Stimulated activated CD4-positive, alpha-beta T cell treated with anti-CD3 and anti-CD28 coated beads, Interleukin-4, amount 100 ng/mL, for 24 hours (primary cell): ENCODE measurements at regions not wholly inside any gene's neighbourhood (a gene's known extent, or its start where the extent isn't known, plus 50 kb on each side); places are given as distances from the start of the nearest gene placed in this dataset.
"Not testable (repeated sequence)": the region's sequence is repeated elsewhere in the genome, so short reads cannot be mapped to it uniquely, and the experiment has no call there.

Experiments used
- DNase-seq: peaks from one replicate; pipeline ENCODE4 v3.0.0-alpha.2; 2020

- no peak for DNase-seq
Observed at GRCh38 chr22:33139937-33140336, 81.8 kb upstream of the SYN3 start.

DNA sequence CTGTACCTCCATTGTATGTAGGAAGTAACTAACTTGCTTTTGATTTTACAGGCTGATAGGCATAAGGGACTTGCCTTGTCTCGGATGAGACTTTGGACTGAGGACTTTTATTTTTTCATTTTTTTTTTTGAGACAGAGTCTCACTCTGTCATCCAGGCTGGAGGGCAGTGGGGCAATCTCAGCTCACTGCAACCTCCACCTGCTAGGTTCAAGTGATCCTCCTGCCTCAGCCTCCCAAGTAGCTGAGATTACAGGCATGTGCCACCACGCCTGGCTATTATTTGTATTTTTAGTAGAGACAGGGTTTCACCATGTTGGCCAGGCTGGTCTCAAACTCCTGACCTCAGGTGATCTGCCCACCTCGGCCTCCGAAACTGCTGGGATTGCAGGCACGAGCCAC lies 80.2 kb upstream of the SYN3 start:
- DNase-seq: not testable (repeated sequence)

DNA sequence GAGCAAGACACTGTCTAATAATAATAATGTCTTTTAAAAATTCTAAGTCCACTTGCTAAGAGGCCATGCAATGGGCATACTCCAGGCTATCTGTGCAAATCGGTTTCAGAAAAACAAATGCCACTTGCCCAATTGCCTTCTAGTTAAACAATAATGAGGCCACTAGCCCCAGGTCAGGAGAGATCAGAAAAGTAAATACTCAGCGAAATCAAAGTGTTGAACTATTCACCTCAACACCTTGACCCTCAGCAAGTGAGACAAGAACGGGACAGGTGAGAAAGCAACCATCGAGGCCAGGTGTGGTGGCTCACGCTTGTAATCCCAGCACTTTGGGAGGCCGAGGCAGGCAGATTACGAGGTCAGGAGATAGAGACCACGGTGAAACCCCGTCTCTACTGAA lies 72.3 kb upstream of the SYN3 start:
- no peak for DNase-seq

DNA sequence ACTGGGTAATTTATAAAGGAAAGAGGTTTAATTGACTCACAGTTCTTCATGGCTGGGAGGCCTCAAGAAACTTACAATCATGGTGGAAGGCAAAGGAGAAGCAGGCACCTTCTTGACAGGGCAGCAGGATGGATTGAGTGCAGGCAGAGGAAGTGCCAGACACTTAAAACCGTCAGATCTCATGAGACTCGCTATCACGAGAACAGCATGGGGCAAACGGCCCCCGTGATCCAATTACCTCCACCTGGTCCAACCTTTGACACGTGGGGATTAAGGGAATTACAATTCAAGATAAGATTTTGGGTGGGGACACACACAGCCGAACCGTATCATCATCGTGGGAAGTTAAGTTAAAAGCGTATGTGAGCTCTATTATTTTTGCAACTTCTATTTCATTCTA lies 71.4 kb upstream of the SYN3 start:
- DNase-seq: no peak

DNA sequence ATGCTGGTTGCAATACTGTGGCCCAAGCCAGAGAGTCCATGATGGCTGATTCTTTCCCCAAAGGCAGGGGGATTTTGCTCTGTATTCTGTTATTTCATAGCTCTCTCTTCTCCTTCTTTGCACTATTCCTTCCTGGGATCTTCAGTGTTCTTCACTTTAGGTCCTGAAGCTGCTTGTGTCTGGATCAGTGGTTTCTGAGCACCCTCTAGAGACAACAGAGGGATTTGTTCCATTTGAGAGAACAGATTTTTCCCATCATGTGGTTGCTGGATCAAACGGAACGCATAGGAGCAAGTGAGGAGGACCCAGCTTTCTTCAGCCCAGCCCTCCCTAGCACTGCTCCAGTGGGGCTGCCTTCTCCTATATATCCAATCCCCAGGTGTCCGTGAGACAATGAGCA lies 68.7 kb upstream of the SYN3 start:
- DNase-seq: no peak

GRCh38 chr22:33124471-33124870 lies 66.3 kb upstream of the SYN3 start:
- no peak for DNase-seq

DNA sequence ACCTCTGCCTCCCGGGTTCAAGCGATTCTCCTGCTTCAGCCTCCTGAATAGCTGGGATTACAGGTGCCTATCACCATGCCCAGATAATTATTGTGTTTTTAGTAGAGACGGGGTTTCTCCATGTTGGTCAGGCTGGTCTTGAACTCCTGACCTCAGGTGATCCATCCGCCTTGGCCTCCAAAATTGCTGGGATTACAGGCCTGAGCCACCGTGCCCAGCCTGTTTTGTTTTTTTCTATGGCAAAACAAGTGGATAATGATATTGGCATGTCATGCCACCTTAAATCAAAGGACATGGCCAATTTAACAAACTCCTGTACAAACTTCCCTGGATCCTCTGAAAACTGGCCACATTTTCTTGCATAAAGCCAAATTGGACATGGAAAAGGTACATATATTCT lies 64.3 kb upstream of the SYN3 start:
- not testable (repeated sequence) for DNase-seq

GRCh38 chr22:33119044-33119443 lies 60.9 kb upstream of the SYN3 start:
- no peak for DNase-seq

DNA sequence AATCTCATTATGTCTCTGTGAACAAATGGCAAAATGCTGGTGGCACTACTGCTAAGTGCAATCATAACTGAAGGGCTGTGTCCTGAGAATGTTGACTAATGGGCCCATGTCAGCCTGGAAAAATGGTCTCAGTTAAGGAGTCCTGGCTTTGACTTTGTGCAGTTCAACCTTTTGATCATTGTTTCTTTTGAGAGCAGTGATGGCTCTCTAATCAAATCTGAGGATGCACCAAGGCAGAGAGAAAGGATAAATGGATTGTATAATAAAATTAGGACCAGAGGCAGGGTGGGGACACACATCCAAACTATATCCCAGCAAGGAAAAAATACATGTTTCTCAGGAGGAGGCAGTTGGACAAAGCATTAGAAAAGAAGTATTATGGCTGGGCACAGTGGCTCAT lies 59.6 kb upstream of the SYN3 start:
- DNase-seq: no peak

DNA sequence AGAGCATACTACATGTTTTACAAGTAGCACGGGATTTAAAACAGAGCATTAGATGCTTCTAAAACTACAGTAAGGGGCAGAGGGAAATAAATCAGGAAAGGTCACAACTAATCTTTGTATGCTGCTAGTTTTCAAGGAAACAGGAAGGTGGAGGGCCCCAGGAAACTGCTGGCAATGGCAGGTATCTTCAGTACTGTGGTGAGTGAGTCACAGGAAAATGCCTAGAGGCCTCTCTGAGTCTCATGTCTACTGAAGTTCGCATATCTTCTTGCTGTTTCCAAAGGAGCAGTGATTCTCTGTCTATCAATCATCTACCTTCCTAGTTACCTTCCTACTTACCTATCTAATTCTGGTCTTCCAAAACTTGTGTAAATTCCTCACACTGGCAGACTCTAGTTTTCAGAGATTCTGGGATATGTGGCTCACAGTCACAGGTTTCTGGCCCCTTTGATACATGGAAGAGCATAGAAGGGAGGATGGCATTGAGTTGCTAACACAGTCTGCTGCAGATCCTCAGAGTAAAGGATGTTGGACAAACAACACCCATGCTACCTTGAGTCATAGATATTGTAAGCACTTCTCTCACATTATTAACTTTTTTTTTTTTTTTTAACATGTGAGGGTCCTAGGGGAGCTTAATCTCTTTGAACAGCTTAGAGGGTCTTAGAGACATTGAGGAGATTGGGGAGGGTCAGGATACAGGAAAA lies 58.8 kb upstream of the SYN3 start:
- no peak for DNase-seq

GRCh38 chr22:33114565-33114964 lies 56.4 kb upstream of the SYN3 start:
- DNase-seq: no peak

DNA sequence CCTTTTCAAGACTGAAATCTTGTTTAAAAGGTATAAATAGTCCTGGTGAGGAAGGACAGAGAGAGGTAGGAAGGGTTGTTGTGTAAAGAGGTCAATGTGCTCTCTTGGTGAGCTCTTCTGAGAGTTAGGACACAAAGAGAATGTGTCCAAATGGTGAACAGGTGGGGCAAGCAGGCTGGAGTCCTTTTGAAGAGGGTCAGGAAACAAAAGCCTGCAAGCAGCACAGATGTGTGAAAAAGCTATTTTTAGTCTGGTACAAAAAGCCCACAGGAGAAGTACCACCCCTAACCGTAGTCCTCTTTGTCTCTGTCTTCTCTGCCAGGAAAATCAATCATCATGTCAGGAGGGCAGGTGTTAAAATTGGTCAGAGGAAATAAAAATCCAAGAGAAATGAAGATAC lies 54.4 kb upstream of the SYN3 start:
- DNase-seq: no peak

DNA sequence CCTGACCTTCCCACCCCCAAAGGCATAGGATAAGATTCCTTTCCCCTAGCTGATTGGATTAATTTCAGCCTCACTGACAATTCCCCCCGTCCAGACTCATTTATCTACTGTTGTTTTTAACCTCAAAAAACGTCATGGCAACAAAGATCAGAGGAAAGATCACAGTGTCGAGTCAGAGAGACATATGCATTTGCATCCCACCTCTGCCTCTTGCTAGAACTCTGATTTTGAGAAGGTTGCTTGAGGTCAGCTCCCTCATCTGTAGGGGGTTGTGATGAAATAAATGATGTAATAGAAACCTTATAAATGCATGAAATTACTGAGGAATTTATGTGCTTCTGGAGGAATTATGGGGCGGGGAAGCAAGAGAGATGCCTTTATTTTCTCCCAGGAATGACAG lies 53.3 kb upstream of the SYN3 start:
- DNase-seq: no peak

DNA sequence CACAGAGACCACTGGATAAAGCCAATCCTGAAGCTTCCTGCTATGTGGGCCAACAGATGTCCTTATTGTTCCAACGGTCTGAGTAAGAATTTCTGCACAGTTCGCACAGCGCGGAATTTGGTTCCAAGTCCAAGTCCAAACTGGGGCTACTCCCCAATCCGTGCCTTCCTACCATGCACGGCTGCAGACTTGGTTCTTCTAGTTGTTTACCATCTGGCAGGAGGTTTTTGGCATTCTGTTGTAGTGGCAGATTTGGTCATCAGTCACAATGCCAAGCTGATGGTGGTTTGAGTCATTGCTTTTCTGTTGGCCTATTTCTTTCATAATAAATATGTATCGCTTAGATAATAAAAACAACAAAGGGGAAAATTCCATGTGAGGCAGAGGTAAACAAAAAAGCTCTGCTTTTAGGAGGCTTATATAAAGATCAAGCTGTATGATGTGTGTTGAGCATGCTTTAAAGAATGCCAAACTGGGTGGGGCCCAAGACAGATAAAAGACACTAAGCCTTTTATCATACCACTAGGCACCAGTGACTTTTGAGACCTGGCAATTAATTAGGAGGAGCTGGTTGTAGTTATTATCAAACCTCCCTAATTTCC lies 52.5 kb upstream of the SYN3 start:
- DNase-seq: no peak

GRCh38 chr22:33109514-33110430 lies 51.6 kb upstream of the SYN3 start:
- DNase-seq: no peak

DNA sequence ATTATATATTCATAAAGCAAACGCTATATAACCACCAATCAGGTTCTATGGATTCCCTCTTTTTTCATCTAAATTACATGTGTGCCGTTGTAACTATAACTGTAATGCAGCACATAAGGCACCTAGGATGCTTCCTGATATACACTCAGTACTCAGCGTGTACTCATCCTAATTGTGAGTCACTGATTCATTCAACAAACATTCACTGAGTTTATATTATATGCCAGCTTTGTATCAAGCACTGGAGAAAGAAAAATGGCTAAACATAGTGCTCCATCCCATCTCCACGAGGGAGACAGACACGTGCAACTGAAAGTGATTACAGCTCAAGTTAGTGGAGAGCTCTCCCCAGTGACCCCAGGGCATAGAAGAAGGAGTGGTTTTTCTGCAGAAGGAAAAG lies 49.9 kb upstream of the SYN3 start:
- DNase-seq: no peak
